Neural cell (in vitro differentiated cells): ENCODE measurements at regions not wholly inside any gene's neighbourhood (a gene's known extent, or its start where the extent isn't known, plus 50 kb on each side); places are given as distances from the start of the nearest gene placed in this dataset.

Experiments
- H2AFZ ChIP-seq: fragments of 200-600, 300-800 bp; sonication (generic), shearing (Covaris generic); 2 replicates; pipeline ENCODE4 v1.6.0; 2014; ENCODE audit warnings: low read depth, mild to moderate bottlenecking, antibody characterized with exemption, low read length, moderate library complexity
- H3F3A ChIP-seq: fragments of 200-600 bp; shearing (Covaris generic); 2 replicates; pipeline ENCODE4 v1.6.1; 2016; ENCODE audit warnings: mild to moderate bottlenecking, moderate library complexity, mixed read lengths, antibody characterized with exemption, low read length; ENCODE audit not compliant: insufficient read depth, poor library complexity, severe bottlenecking
- H3K27ac ChIP-seq: fragments of 200-600, 300-800 bp; sonication (generic), shearing (Covaris generic); 2 replicates; pipeline ENCODE4 v1.5.1; 2014; ENCODE audit warnings: mild to moderate bottlenecking, low read length, moderate library complexity
- H3K27me3 ChIP-seq: fragments of 300-800, 200-600 bp; sonication (generic), shearing (Covaris generic); 2 replicates; pipeline ENCODE4 v1.6.0; 2014; ENCODE audit warnings: mild to moderate bottlenecking, low read depth, low read length, moderate library complexity; ENCODE audit not compliant: insufficient read depth
- H3K36me3 ChIP-seq: fragments of 300-800, 200-600 bp; sonication (generic), shearing (Covaris generic); 2 replicates; pipeline ENCODE4 v1.5.1; 2014; ENCODE audit warnings: mild to moderate bottlenecking, antibody characterized with exemption, low read length, moderate library complexity; ENCODE audit not compliant: insufficient read depth
- H3K4me2 ChIP-seq: fragments of 300-800, 200-600 bp; sonication (generic), shearing (Covaris generic); 2 replicates; pipeline ENCODE4 v1.6.0; 2014; ENCODE audit warnings: mild to moderate bottlenecking, low read length
- H3K4me3 ChIP-seq: fragments of 300-800, 200-600 bp; sonication (generic), shearing (Covaris generic); 2 replicates; pipeline ENCODE4 v1.5.1; 2014; ENCODE audit warnings: mild to moderate bottlenecking, low read length, moderate library complexity
- H3K79me2 ChIP-seq: fragments of 200-600 bp; shearing (Covaris generic); replicated peaks from 2 replicates; pipeline ENCODE4 v1.6.0; 2014; ENCODE audit warnings: mild to moderate bottlenecking, low read length, moderate library complexity; ENCODE audit not compliant: insufficient read depth
- H3K9ac ChIP-seq: fragments of 300-800, 200-600 bp; sonication (generic), shearing (Covaris generic); 2 replicates; pipeline ENCODE4 v1.6.1; 2016; ENCODE audit warnings: mild to moderate bottlenecking, low read length, mixed read lengths
- H3K9me2 ChIP-seq: fragments of 200-600 bp; shearing (Covaris generic); 2 replicates; pipeline ENCODE4 v1.6.1; 2016; ENCODE audit warnings: mild to moderate bottlenecking, low read length, mixed read lengths; ENCODE audit not compliant: insufficient read depth
- H3K9me3 ChIP-seq: fragments of 200-600, 300-800 bp; sonication (generic), shearing (Covaris generic); 2 replicates; pipeline ENCODE4 v1.6.1; 2016; ENCODE audit warnings: mild to moderate bottlenecking, mixed run types, low read length, moderate library complexity, mixed read lengths
- H4K20me1 ChIP-seq: fragments of 200-600 bp; shearing (Covaris generic); 2 replicates; pipeline ENCODE4 v1.6.1; 2016; ENCODE audit warnings: mild to moderate bottlenecking, mixed run types; ENCODE audit not compliant: insufficient read depth
- EP300 ChIP-seq: fragments of 450-650 bp; conservative IDR thresholded peaks from 2 replicates; pipeline ENCODE4 v1.6.1; 2014; ENCODE audit warnings: antibody characterized with exemption, mild to moderate bottlenecking, moderate library complexity; ENCODE audit not compliant: poor library complexity, severe bottlenecking
- EZH2 ChIP-seq: fragments of 200-600, 300-800 bp; shearing (Covaris generic), sonication (generic); IDR thresholded peaks from 2 replicates; pipeline ENCODE4 v1.6.1; 2014; ENCODE audit warnings: antibody characterized with exemption, low read length, borderline replicate concordance, mild to moderate bottlenecking; ENCODE audit not compliant: insufficient read depth, poor library complexity, severe bottlenecking
- MXI1 ChIP-seq: fragments of 450-650 bp; conservative IDR thresholded peaks from 2 replicates; pipeline ENCODE4 v1.6.1; 2014; ENCODE audit warnings: antibody characterized with exemption, mild to moderate bottlenecking; ENCODE audit not compliant: poor library complexity, severe bottlenecking
- POLR2AphosphoS5 ChIP-seq: IDR thresholded peaks from 2 replicates; pipeline ENCODE4 v1.6.1; 2012
- RAD21 ChIP-seq: fragments of 450-650 bp; conservative IDR thresholded peaks from 2 replicates; pipeline ENCODE4 v1.6.1; 2014; ENCODE audit warnings: antibody characterized with exemption, mild to moderate bottlenecking, moderate library complexity
- SMC3 ChIP-seq: fragments of 450-650 bp; conservative IDR thresholded peaks from 2 replicates; pipeline ENCODE4 v1.6.1; 2014; ENCODE audit warnings: antibody characterized with exemption, mild to moderate bottlenecking, moderate library complexity; ENCODE audit not compliant: poor library complexity
- TAF1 ChIP-seq: IDR thresholded peaks from 2 replicates; pipeline ENCODE4 v1.6.1; 2012; ENCODE audit warnings: low read depth
- TF ChIP-seq, protein P1 (sequence below): fragments of 450-650 bp; IDR thresholded peaks from 2 replicates; pipeline ENCODE4 v1.5.1; 2014; ENCODE audit warnings: antibody characterized with exemption, mild to moderate bottlenecking, moderate library complexity; ENCODE audit not compliant: poor library complexity, severe bottlenecking
- TF ChIP-seq, protein P2 (sequence below): IDR thresholded peaks from 2 replicates; pipeline ENCODE4 v1.6.1; 2012; ENCODE audit warnings: borderline replicate concordance

- Histone ChIP-seq H3K36me3 (no peaks in the 10 kb centered on the region), H3K9me3 (no peaks in the 10 kb centered on the region), H3K79me2 (no peaks in the 10 kb centered on the region), H3K27me3 (no peaks in the 10 kb centered on the region), H3K9me2 (no peaks in the 10 kb centered on the region), H4K20me1 (no peaks in the 10 kb centered on the region), H3K27ac (no peak overlapping the region), H3K9ac (no peak overlapping the region), H2AFZ (no peak overlapping the region), H3K4me3 (no peak overlapping the region), H3K4me2 (no peak overlapping the region), H3F3A (no peaks in the 10 kb centered on the region)
- TF ChIP-seq, protein P1, sequence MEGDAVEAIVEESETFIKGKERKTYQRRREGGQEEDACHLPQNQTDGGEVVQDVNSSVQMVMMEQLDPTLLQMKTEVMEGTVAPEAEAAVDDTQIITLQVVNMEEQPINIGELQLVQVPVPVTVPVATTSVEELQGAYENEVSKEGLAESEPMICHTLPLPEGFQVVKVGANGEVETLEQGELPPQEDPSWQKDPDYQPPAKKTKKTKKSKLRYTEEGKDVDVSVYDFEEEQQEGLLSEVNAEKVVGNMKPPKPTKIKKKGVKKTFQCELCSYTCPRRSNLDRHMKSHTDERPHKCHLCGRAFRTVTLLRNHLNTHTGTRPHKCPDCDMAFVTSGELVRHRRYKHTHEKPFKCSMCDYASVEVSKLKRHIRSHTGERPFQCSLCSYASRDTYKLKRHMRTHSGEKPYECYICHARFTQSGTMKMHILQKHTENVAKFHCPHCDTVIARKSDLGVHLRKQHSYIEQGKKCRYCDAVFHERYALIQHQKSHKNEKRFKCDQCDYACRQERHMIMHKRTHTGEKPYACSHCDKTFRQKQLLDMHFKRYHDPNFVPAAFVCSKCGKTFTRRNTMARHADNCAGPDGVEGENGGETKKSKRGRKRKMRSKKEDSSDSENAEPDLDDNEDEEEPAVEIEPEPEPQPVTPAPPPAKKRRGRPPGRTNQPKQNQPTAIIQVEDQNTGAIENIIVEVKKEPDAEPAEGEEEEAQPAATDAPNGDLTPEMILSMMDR: no peak
- TF ChIP-seq TAF1 (no peak), SMC3 (no peak), POLR2AphosphoS5 (no peak), RAD21 (no peak), EZH2 (no peak), MXI1 (no peak)
- TF ChIP-seq, protein P2, sequence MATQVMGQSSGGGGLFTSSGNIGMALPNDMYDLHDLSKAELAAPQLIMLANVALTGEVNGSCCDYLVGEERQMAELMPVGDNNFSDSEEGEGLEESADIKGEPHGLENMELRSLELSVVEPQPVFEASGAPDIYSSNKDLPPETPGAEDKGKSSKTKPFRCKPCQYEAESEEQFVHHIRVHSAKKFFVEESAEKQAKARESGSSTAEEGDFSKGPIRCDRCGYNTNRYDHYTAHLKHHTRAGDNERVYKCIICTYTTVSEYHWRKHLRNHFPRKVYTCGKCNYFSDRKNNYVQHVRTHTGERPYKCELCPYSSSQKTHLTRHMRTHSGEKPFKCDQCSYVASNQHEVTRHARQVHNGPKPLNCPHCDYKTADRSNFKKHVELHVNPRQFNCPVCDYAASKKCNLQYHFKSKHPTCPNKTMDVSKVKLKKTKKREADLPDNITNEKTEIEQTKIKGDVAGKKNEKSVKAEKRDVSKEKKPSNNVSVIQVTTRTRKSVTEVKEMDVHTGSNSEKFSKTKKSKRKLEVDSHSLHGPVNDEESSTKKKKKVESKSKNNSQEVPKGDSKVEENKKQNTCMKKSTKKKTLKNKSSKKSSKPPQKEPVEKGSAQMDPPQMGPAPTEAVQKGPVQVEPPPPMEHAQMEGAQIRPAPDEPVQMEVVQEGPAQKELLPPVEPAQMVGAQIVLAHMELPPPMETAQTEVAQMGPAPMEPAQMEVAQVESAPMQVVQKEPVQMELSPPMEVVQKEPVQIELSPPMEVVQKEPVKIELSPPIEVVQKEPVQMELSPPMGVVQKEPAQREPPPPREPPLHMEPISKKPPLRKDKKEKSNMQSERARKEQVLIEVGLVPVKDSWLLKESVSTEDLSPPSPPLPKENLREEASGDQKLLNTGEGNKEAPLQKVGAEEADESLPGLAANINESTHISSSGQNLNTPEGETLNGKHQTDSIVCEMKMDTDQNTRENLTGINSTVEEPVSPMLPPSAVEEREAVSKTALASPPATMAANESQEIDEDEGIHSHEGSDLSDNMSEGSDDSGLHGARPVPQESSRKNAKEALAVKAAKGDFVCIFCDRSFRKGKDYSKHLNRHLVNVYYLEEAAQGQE: no peak
Measured at GRCh38 chr18:1436199-1436598, 531.5 kb downstream of the ADCYAP1 start.

GRCh38 chr18:1438458-1438910 lies 533.8 kb downstream of the ADCYAP1 start:
- H3K27me3 ChIP-seq: no peaks in the 10 kb centered on the region
- no peak overlapping the region for H3K4me2 ChIP-seq
- no peaks in the 10 kb centered on the region for H4K20me1 ChIP-seq
- TF ChIP-seq EZH2 (no peak), MXI1 (no peak), POLR2AphosphoS5 (no peak), SMC3 (no peak), RAD21 (no peak), TAF1 (no peak), EP300 (no peak)
- TF ChIP-seq, protein P1: no peak
- TF ChIP-seq, protein P2: no peak
- H3F3A ChIP-seq: no peaks in the 10 kb centered on the region
- no peaks in the 10 kb centered on the region for H3K36me3 ChIP-seq
- no peak overlapping the region for H3K9ac ChIP-seq
- H3K4me3 ChIP-seq: no peak overlapping the region
- no peaks in the 10 kb centered on the region for H3K79me2 ChIP-seq
- H3K9me3 ChIP-seq: no peaks in the 10 kb centered on the region
- no peak overlapping the region for H2AFZ ChIP-seq
- no peak overlapping the region for H3K27ac ChIP-seq
- no peaks in the 10 kb centered on the region for H3K9me2 ChIP-seq
